ENCODE measurements at regions not wholly inside any gene's neighbourhood (a gene's known extent, or its start where the extent isn't known, plus 50 kb on each side); places are given as distances from the start of the nearest gene placed in this dataset.

DNA sequence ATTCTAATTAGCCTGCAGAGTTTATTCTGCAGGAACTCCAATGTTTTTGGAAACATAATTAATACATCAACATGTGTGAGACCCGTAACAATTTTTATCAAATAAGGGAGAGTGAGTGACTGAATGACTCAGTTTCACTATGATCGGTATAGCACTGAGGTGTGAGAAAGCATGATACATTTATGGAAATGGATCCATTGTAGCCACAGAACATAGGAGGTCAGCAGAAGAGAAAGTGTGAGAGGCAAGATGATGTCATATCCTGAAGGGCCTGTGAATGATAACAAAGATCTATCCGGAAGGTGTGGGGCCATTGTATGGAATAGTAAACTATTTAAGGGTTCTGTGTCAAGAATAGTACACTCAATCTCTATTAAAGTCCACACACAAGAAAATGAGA is 1406.1 kb upstream of the TENM4 start:
- no peak for DNase-seq (ENCODE audit: low read depth)

- no peak for DNase-seq (ENCODE audit: low read depth)
Measured at GRCh38 chr11:80846442-80846841, 1405.6 kb upstream of the TENM4 start.

- no peak for DNase-seq (ENCODE audit: low read depth)
Measured at GRCh38 chr11:80844110-80844819, 1403.4 kb upstream of the TENM4 start.

DNA sequence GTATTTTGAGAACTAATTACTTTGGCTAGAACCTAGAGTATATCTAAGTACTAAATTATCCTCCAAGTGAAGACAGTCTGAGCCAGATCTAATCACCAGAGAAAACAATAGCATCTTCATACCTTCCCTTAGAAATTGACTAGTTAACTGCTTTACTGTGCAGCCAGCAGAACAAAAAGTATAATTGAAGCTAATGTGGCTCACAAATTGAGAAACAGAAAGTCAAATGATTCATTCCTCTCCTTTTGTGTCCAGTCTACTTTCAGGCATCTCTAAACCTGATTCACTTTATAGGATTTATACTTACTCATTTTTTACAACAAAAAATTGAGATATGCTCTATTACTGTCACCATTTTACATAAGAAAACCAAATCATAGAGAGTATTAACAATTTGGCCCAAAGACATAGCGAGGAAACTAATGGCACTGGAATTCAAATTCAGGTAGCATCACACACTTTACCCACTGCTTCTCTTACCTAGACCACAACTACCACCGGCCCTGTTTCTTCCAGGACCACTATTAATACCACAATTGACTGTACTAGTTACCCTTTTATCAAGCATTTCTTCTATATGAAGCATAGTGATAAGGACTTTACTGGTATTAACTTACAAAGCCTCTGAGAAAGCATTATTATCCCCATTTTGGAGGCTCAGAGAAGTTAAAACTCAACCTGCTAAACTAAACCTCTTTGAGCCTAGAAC is 1402.6 kb upstream of the TENM4 start:
- no peak for DNase-seq (ENCODE audit: low read depth)

DNA sequence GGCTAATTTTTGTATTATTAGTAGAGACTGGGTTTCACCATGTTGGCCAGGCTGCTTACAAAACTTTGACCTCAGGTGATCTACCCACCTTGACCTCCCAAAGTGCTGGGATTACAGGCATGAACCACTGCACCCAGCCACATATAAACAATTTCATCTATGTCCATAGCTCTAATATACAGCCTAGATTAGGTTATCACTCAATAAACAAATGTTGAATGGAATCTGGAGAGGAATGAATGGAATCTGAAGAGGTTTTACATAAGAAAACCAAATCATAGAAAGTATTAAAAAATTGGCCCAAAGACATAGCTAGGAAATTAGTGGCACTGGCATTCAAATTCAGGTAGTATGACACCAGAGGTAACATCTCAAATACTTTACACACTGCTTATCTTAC is 1401.4 kb upstream of the TENM4 start:
- no peak for DNase-seq (ENCODE audit: low read depth)

- DNase-seq (ENCODE audit: low read depth): no peak
Measured at GRCh38 chr11:80841675-80842074, 1400.8 kb upstream of the TENM4 start.

- DNase-seq (ENCODE audit: low read depth): no peak
Measured at GRCh38 chr11:80838153-80838552, 1397.3 kb upstream of the TENM4 start.

DNA sequence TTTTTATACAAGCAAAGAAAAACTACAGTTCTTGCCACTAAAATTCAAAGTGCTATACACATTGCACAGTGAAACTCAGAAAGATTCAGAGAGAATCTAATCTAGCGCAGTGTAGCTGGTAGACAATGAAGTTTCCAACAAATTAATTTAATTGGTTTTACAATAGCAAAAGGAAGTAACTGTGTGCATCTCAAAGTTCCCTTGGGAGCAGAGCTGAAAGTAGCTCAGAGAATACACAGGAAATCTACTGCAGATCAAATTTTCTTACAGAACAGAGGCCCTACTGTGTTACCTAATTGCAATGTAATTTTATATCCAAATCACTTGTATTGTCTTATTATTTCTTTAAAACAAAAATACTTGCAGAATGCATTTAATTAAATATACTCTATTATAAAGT is 1396.2 kb upstream of the TENM4 start:
- no peak for DNase-seq (ENCODE audit: low read depth)

DNA sequence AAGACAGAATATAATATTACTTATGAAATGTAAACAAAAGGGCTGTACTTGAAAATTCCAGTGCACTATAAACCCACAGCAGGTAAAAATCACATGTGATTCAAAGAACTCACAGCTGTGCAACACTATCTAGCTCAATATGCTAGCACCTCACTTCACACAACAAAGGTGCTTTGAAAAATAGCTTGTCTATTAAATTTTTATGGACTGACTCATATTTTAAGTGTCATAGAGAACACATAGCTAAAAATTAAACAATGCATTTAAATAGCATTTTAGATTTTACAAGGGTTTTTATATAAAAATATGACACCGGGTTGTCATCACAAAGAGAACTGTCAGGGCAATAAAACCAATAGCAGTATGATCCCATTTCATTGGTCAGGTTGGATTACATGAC is 1390.5 kb upstream of the TENM4 start:
- DNase-seq (ENCODE audit: low read depth): no peak

DNA sequence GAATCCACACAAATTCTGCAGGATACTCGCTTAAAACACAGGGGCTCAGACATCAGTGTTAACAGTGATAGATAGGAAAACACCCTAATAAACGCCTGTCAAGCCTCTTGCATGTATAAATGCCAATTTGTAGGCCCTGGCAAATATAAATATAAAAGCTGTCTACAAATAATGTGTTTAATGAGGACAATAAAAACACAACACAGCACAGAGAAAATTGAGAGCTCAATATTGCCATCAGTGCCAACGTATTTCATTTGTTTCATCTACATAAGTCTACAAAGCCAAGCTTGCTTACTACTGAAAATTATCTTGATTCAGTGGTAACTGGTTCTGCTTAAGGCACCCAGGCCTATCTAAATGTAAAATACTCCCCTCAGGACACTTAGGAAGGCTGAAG is 1387.0 kb upstream of the TENM4 start:
- DNase-seq (ENCODE audit: low read depth): no peak

GRCh38 chr11:80826808-80827207 is 1386.0 kb upstream of the TENM4 start:
- no peak for DNase-seq (ENCODE audit: low read depth)

DNA sequence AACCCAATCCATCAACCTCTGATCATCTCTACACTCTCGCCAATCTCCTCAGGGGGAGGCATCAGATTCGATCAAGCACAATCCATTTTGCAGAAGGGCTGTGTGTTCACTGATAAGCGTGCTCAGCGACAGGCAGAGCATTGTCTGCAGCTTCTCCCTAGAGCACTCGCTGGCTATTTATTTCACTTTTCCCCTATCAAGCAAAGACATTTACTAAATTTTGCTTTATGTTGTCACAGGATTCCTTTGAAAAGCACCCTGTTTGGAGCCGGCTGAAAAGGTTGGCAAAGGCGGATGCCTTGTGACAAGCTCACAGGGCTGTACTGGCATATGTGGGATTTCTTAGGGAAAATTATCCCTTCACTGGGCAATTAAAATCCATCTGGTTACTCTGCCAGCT is 1381.5 kb upstream of the TENM4 start:
- DNase-seq (ENCODE audit: low read depth): no peak

- DNase-seq (ENCODE audit: low read depth): no peak
Measured at GRCh38 chr11:80819271-80819670, 1378.4 kb upstream of the TENM4 start.

DNA sequence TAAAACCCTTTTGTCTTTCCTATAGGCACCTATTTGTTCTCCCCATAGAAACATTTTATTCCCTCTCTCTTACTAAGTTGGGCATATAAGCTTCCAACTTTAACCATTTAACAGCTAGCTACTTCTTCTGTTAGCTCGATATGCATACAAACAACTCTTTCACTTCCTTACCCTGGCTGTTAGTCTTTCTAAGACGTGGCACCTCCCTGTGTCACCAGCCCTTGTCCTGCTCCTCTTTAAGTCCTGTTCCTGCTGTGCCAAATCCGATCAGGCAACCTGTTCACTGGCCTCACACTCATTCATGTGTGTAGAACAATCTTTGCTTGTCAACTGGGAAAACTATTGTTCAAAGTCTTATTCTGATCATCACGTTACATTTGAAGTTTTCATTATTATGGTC is 1376.1 kb upstream of the TENM4 start:
- no peak for DNase-seq (ENCODE audit: low read depth)

GRCh38 chr11:80816454-80816847 is 1375.6 kb upstream of the TENM4 start:
- DNase-seq (ENCODE audit: low read depth): no peak

DNA sequence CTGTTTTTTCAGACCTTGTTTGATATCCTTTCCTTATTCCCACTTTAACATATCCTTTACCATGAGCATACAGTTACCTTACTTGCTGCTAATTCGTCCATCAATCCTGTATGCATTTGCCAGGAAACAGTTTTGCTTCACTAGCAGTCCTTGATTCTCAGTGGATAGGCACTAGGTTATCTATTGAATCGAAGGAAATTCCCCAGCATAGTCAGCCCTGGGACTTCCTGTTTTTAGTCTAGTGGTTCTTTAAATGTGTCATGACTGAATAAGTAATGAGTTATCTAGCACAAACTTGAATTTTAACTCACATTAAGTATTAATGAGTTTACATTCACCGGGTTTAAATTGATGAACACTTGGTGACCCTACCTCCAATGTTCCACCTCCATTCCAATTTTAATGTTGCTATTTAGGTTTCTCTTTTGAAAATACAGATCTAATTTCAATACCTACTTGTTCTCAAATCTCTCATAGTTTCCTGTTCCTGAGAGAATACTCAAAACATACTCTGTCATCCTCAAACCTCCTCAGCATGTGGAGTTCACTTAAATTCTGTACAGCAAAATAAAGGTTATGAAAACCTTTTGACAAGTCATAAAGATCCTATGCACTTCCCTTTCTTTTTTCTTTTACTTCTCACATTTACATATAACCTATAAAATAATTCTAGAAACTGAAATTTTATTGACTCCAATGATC is 1375.1 kb upstream of the TENM4 start:
- DNase-seq (ENCODE audit: low read depth): no peak

- no peak for DNase-seq (ENCODE audit: low read depth)
Measured at GRCh38 chr11:80814813-80815212, 1374.0 kb upstream of the TENM4 start.

DNA sequence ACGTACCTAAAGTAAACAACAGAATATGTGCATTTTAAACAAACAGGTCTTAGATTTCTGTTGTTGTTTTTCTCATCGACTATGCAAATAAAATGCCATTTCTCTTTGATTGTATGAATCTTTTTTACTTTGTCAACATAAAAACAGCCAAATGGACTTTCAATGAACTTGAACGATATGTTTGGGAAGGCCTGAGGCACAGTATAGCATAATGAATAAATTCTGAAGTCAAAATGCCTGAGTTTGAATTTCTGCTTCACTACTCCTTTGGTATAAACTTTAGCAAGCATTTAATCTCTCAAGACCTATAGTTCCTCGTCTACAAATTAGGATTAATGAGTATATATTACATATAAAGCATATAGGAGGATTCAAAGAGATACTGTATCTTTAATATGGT is 1369.9 kb upstream of the TENM4 start:
- DNase-seq (ENCODE audit: low read depth): no peak

GRCh38 chr11:80798174-80798573 is 1357.3 kb upstream of the TENM4 start:
- DNase-seq (ENCODE audit: low read depth): no peak

DNA sequence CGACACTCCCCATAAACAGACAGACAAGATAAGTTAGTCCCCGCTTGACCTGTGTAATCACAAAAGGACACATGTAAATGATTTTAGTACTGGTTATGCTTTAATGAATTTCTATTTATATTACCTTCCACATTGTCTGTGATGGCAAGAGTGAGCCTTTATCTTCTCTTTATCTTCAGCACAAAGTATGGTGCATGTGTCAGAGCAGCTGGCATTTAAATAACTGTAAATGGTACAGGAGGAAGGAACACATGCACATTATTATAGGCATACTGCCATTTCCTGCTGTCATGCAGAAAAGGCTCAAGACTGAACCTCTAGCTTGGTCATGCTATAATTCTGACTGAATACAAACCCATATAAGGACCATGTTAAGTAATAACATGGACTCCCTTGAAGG is 1342.7 kb upstream of the TENM4 start:
- no peak for DNase-seq (ENCODE audit: low read depth)

DNA sequence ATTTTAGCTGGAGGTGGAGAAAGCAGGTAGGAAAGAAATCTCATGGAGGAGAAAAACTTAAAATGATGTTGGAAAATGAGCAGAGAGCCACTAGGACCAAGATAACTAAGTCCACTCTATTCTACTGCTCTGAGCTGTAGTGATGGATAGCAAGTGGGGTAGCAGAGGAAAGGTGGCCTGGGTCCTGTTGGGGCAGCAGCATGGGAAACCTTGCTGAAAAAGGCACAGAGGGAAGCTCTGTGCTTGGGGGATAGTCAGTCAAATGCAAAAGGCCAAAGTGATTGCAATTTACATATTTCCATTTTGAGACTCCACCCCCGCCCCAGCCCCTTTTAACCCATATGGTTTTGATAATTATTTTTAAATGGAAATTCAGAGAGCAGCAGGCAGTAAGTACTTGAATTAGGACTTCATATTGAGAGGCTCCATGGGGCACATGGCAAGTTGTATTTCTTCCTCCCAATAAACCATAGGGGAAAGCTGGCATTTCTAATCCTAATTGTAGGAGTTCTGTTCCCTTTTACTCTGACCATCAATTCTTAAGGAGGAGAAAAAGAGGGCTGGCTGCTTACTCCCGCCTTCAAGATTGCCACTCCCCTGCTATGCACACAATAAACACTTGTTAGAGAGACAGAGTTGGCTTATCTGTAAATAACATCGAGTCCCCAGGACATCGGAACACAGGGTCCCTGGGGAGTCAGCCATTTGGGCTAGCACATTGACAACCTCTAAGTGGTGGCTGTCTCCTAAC is 1341.5 kb upstream of the TENM4 start:
- DNase-seq (ENCODE audit: low read depth): no peak

DNA sequence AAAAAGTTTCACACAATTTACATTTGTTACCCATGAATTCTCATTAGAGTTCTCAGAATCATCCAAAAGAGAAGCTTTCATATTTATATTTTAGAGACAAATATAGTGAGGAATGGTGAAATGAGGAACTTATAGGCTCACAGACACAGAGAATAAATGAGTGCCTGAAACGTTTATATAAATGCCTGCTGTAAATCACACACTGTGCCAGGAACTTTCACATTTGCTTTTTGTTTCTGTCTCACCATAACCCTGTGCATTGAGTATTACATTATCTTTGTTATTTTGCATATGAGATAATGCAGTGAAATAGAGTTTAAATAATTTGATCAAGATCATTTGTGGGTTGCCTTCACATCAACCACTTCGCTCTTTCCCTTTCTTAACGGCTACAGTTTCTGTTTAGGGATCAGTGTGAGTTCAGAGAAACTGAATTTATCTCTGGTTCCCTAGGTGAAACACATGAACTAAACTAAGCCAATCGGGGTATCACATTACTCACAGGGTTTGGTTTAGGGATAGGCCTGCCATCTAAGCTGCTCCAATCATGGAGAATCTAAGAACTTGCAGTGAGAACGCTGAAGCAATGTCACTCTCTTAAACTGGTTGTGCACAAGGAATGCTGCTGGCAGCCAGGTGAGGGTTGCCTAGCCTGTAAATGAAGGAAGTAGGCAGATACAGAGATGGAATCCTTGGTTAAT is 1339.2 kb upstream of the TENM4 start:
- no peak for DNase-seq (ENCODE audit: low read depth)
